ENCODE measurements at regions not wholly inside any gene's neighbourhood (a gene's known extent, or its start where the extent isn't known, plus 50 kb on each side); places are given as distances from the start of the nearest gene placed in this dataset.

GRCh38 chr19:28731577-28731976 lies 481.4 kb downstream of the UQCRFS1 start:
- Histone ChIP-seq H3K9me3 (ENCODE audit: insufficient read depth, low read depth, low read length) (no peaks in the 10 kb centered on the region), H3K4me1 (ENCODE audit: insufficient read depth, low read length, poor library complexity, severe bottlenecking) (no peaks in the 10 kb centered on the region), H3K9ac (ENCODE audit: low read depth, low read length, poor library complexity, severe bottlenecking) (no peak overlapping the region), H3K4me2 (ENCODE audit: low read depth, low read length, poor library complexity, severe bottlenecking) (no peak overlapping the region), H3K79me2 (ENCODE audit: insufficient read depth, low read length) (no peaks in the 10 kb centered on the region), H3K9me2 (replicated peaks; ENCODE audit: low read depth, low read length) (no peaks in the 10 kb centered on the region), H2AFZ (ENCODE audit: low read length) (no peak overlapping the region), H4K20me1 (ENCODE audit: insufficient read depth, low read length, poor library complexity, severe bottlenecking) (no peaks in the 10 kb centered on the region), H3K36me3 (ENCODE audit: insufficient read depth, low read length) (no peaks in the 10 kb centered on the region), H3F3A (ENCODE audit: low read depth) (no peaks in the 10 kb centered on the region), H3K4me3 (ENCODE audit: low read length, poor library complexity, severe bottlenecking) (no peak overlapping the region), H3K27me3 (ENCODE audit: insufficient read depth, low read length, poor library complexity, severe bottlenecking) (no peaks in the 10 kb centered on the region)
- no peak for TF ChIP-seq EZH2phosphoT487 (IDR thresholded peaks at IDR 0.05; ENCODE audit: borderline replicate concordance)
- no peak for TF ChIP-seq CTCF (conservative IDR thresholded peaks at IDR 0.05; ENCODE audit: low read length)

GRCh38 chr19:28730791-28731512 lies 482.0 kb downstream of the UQCRFS1 start:
- Histone ChIP-seq H3K79me2 (ENCODE audit: insufficient read depth, low read length) (no peaks in the 10 kb centered on the region), H3K9me3 (ENCODE audit: insufficient read depth, low read depth, low read length) (no peaks in the 10 kb centered on the region), H3K27me3 (ENCODE audit: insufficient read depth, low read length, poor library complexity, severe bottlenecking) (no peaks in the 10 kb centered on the region), H3K4me2 (ENCODE audit: low read depth, low read length, poor library complexity, severe bottlenecking) (no peak overlapping the region), H3K4me1 (ENCODE audit: insufficient read depth, low read length, poor library complexity, severe bottlenecking) (no peaks in the 10 kb centered on the region), H3K4me3 (ENCODE audit: low read length, poor library complexity, severe bottlenecking) (no peak overlapping the region), H3F3A (ENCODE audit: low read depth) (no peaks in the 10 kb centered on the region), H3K9ac (ENCODE audit: low read depth, low read length, poor library complexity, severe bottlenecking) (no peak overlapping the region), H3K9me2 (replicated peaks; ENCODE audit: low read depth, low read length) (no peaks in the 10 kb centered on the region), H3K36me3 (ENCODE audit: insufficient read depth, low read length) (no peaks in the 10 kb centered on the region), H2AFZ (ENCODE audit: low read length) (no peak overlapping the region), H4K20me1 (ENCODE audit: insufficient read depth, low read length, poor library complexity, severe bottlenecking) (no peaks in the 10 kb centered on the region)
- no peak for TF ChIP-seq EZH2phosphoT487 (IDR thresholded peaks at IDR 0.05; ENCODE audit: borderline replicate concordance)
- no peak for TF ChIP-seq CTCF (conservative IDR thresholded peaks at IDR 0.05; ENCODE audit: low read length)

- no peaks in the 10 kb centered on the region for H3K9me3 ChIP-seq (ENCODE audit: insufficient read depth, low read depth, low read length)
- H3K9me2 ChIP-seq (replicated peaks; ENCODE audit: low read depth, low read length) = no peaks in the 10 kb centered on the region
- no peak overlapping the region for H3K4me2 ChIP-seq (ENCODE audit: low read depth, low read length, poor library complexity, severe bottlenecking)
- H3K4me1 ChIP-seq (ENCODE audit: insufficient read depth, low read length, poor library complexity, severe bottlenecking) = no peaks in the 10 kb centered on the region
- H3K79me2 ChIP-seq (ENCODE audit: insufficient read depth, low read length) = no peaks in the 10 kb centered on the region
- no peaks in the 10 kb centered on the region for H3K27me3 ChIP-seq (ENCODE audit: insufficient read depth, low read length, poor library complexity, severe bottlenecking)
- no peak overlapping the region for H2AFZ ChIP-seq (ENCODE audit: low read length)
- no peak for TF ChIP-seq CTCF (conservative IDR thresholded peaks at IDR 0.05; ENCODE audit: low read length)
- TF ChIP-seq EZH2phosphoT487 (IDR thresholded peaks at IDR 0.05; ENCODE audit: borderline replicate concordance) = no peak
- H3K36me3 ChIP-seq (ENCODE audit: insufficient read depth, low read length) = no peaks in the 10 kb centered on the region
- no peak overlapping the region for H3K4me3 ChIP-seq (ENCODE audit: low read length, poor library complexity, severe bottlenecking)
- H3F3A ChIP-seq (ENCODE audit: low read depth) = no peaks in the 10 kb centered on the region
- H4K20me1 ChIP-seq (ENCODE audit: insufficient read depth, low read length, poor library complexity, severe bottlenecking) = no peaks in the 10 kb centered on the region
- H3K9ac ChIP-seq (ENCODE audit: low read depth, low read length, poor library complexity, severe bottlenecking) = no peak overlapping the region
Observed at GRCh38 chr19:28727480-28728159, 485.3 kb downstream of the UQCRFS1 start.

All from Loucy (cell line).